ENCODE measurements at regions not wholly inside any gene's neighbourhood (a gene's known extent, or its start where the extent isn't known, plus 50 kb on each side); places are given as distances from the start of the nearest gene placed in this dataset.
"Not testable (repeated sequence)": the region's sequence is repeated elsewhere in the genome, so short reads cannot be mapped to it uniquely, and the experiment has no call there.

GRCh38 chr12:128021561-128021960, 245.4 kb upstream of the TMEM132C start:
- H3K4me2 ChIP-seq: no peak overlapping the region
- no peaks in the 10 kb centered on the region for H3K4me1 ChIP-seq
- no peak overlapping the region for H3K27ac ChIP-seq
- no peak overlapping the region for H3K9ac ChIP-seq
- H3K4me3 ChIP-seq: no peak overlapping the region
- no peaks in the 10 kb centered on the region for H4K20me1 ChIP-seq
- no peak for TF ChIP-seq Cebpa-rat (IDR thresholded peaks at IDR 0.05)
- H3K27me3 ChIP-seq: no peaks in the 10 kb centered on the region
- no peaks in the 10 kb centered on the region for H3K9me3 ChIP-seq
- H3K36me3 ChIP-seq: no peaks in the 10 kb centered on the region

- TF ChIP-seq Cebpa-rat (IDR thresholded peaks at IDR 0.05): no peak
- no peaks in the 10 kb centered on the region for H3K9me3 ChIP-seq
- no peaks in the 10 kb centered on the region for H3K27me3 ChIP-seq
- no peaks in the 10 kb centered on the region for H3K36me3 ChIP-seq
- H3K4me2 ChIP-seq: no peak overlapping the region
- H4K20me1 ChIP-seq: no peaks in the 10 kb centered on the region
- H3K4me1 ChIP-seq: no peaks in the 10 kb centered on the region
- H3K27ac ChIP-seq: no peak overlapping the region
- H3K4me3 ChIP-seq: no peak overlapping the region
- H3K9ac ChIP-seq: no peak overlapping the region
These were observed 241.3 kb upstream of the TMEM132C start for GRCh38 chr12:128025589-128026245.

GRCh38 chr12:128026696-128027574, 240.0 kb upstream of the TMEM132C start:
- Histone ChIP-seq H3K27me3 (no peaks in the 10 kb centered on the region), H3K27ac (no peak overlapping the region), H3K36me3 (no peaks in the 10 kb centered on the region), H3K4me2 (no peak overlapping the region), H4K20me1 (no peaks in the 10 kb centered on the region), H3K4me3 (no peak overlapping the region), H3K9me3 (no peaks in the 10 kb centered on the region), H3K4me1 (no peaks in the 10 kb centered on the region), H3K9ac (no peak overlapping the region)
- TF ChIP-seq Cebpa-rat (IDR thresholded peaks at IDR 0.05): no peak

GRCh38 chr12:128033473-128033872, 233.5 kb upstream of the TMEM132C start:
- H4K20me1 ChIP-seq: no peaks in the 10 kb centered on the region
- no peak for TF ChIP-seq Cebpa-rat (IDR thresholded peaks at IDR 0.05)
- no peak overlapping the region for H3K4me2 ChIP-seq
- no peaks in the 10 kb centered on the region for H3K4me1 ChIP-seq
- no peaks in the 10 kb centered on the region for H3K9me3 ChIP-seq
- H3K36me3 ChIP-seq: no peaks in the 10 kb centered on the region
- no peak overlapping the region for H3K4me3 ChIP-seq
- no peaks in the 10 kb centered on the region for H3K27me3 ChIP-seq
- no peak overlapping the region for H3K27ac ChIP-seq
- no peak overlapping the region for H3K9ac ChIP-seq

- no peak overlapping the region for H3K4me3 ChIP-seq
- H3K27ac ChIP-seq: no peak overlapping the region
- no peaks in the 10 kb centered on the region for H3K36me3 ChIP-seq
- H3K9ac ChIP-seq: no peak overlapping the region
- no peaks in the 10 kb centered on the region for H3K4me1 ChIP-seq
- no peaks in the 10 kb centered on the region for H4K20me1 ChIP-seq
- TF ChIP-seq Cebpa-rat (IDR thresholded peaks at IDR 0.05): no peak
- H3K9me3 ChIP-seq: no peaks in the 10 kb centered on the region
- H3K4me2 ChIP-seq: no peak overlapping the region
- no peaks in the 10 kb centered on the region for H3K27me3 ChIP-seq
These were observed 226.0 kb upstream of the TMEM132C start for GRCh38 chr12:128040971-128041370.

GRCh38 chr12:128042283-128042682, 224.7 kb upstream of the TMEM132C start:
- H3K27me3 ChIP-seq, H3K4me2 ChIP-seq, H3K9me3 ChIP-seq, H3K4me3 ChIP-seq, H3K27ac ChIP-seq, H3K36me3 ChIP-seq, H3K9ac ChIP-seq, H3K4me1 ChIP-seq, H4K20me1 ChIP-seq: not testable (repeated sequence)

- Histone ChIP-seq H3K4me2 (no peak overlapping the region), H3K9ac (no peak overlapping the region), H3K9me3 (no peaks in the 10 kb centered on the region), H3K27me3 (no peaks in the 10 kb centered on the region), H3K4me3 (no peak overlapping the region), H3K4me1 (no peaks in the 10 kb centered on the region), H3K36me3 (no peaks in the 10 kb centered on the region), H4K20me1 (no peaks in the 10 kb centered on the region), H3K27ac (no peak overlapping the region)
- no peak for TF ChIP-seq Cebpa-rat (IDR thresholded peaks at IDR 0.05)
These were observed 224.1 kb upstream of the TMEM132C start for GRCh38 chr12:128042825-128043224.

- Histone ChIP-seq H4K20me1 (no peaks in the 10 kb centered on the region), H3K27ac (no peak overlapping the region), H3K9ac (no peak overlapping the region), H3K9me3 (no peaks in the 10 kb centered on the region), H3K27me3 (no peaks in the 10 kb centered on the region), H3K4me2 (no peak overlapping the region), H3K36me3 (no peaks in the 10 kb centered on the region), H3K4me3 (no peak overlapping the region), H3K4me1 (no peaks in the 10 kb centered on the region)
- TF ChIP-seq Cebpa-rat (IDR thresholded peaks at IDR 0.05): no peak
These were observed 223.7 kb upstream of the TMEM132C start for GRCh38 chr12:128043317-128043716.

- no peaks in the 10 kb centered on the region for H3K9me3 ChIP-seq
- H3K36me3 ChIP-seq: no peaks in the 10 kb centered on the region
- no peaks in the 10 kb centered on the region for H4K20me1 ChIP-seq
- no peak overlapping the region for H3K27ac ChIP-seq
- H3K4me1 ChIP-seq: no peaks in the 10 kb centered on the region
- no peak overlapping the region for H3K4me2 ChIP-seq
- no peak overlapping the region for H3K9ac ChIP-seq
- no peak overlapping the region for H3K4me3 ChIP-seq
- H3K27me3 ChIP-seq: no peaks in the 10 kb centered on the region
- no peak for TF ChIP-seq Cebpa-rat (IDR thresholded peaks at IDR 0.05)
These were observed 219.5 kb upstream of the TMEM132C start for GRCh38 chr12:128047266-128048060.

- H3K36me3 ChIP-seq: no peaks in the 10 kb centered on the region
- H3K27ac ChIP-seq: no peak overlapping the region
- no peak for TF ChIP-seq Cebpa-rat (IDR thresholded peaks at IDR 0.05)
- H3K9ac ChIP-seq: no peak overlapping the region
- no peak overlapping the region for H3K4me2 ChIP-seq
- H3K4me3 ChIP-seq: no peak overlapping the region
- H4K20me1 ChIP-seq: no peaks in the 10 kb centered on the region
- no peaks in the 10 kb centered on the region for H3K27me3 ChIP-seq
- H3K9me3 ChIP-seq: no peaks in the 10 kb centered on the region
- no peaks in the 10 kb centered on the region for H3K4me1 ChIP-seq
These were observed 214.6 kb upstream of the TMEM132C start for GRCh38 chr12:128052331-128052730.
